A549 (cell line): ENCODE measurements at regions not wholly inside any gene's neighbourhood (a gene's known extent, or its start where the extent isn't known, plus 50 kb on each side); places are given as distances from the start of the nearest gene placed in this dataset.

Experiments used
- ATAC-seq, 2 experiments: fragments of 200-7000 bp in 1 of 2; fragments of >200 bp in 1 of 2; cut with Nextera tagmentation in 1 of 2; cut with Tn5 transposase in 1 of 2; 3 replicates each; pipeline versions ENCODE4 v1.8.0 to v1.9.1; 2018 to 2020; ENCODE audit warnings: mild to moderate bottlenecking in 1 of 2, moderate library complexity in 1 of 2
- CTCF ChIA-PET: fragments of 300-600 bp; sonication (Branson Sonifier 250); formaldehyde crosslinking; extraction: SDS; loops from one replicate; lab custom pipeline; 2021; ENCODE audit warnings: antibody characterized with exemption, inconsistent platforms; lab: Yijun Ruan, JAX
- POLR2A ChIA-PET: fragments of 350-600 bp; formaldehyde crosslinking; extraction: SDS; loops from one replicate; lab custom pipeline; 2021; ENCODE audit warnings: antibody characterized with exemption, inconsistent platforms; lab: Yijun Ruan, JAX
- DNase-seq, 2 experiments: peaks; one replicate each; pipeline versions ENCODE4 v3.0.0 to v3.0.0-alpha.2; 2011 to 2016; ENCODE audit warnings: low read depth in 1 of 2, low spot score in 1 of 2
- FAIRE-seq: peaks from 2 replicates; lab custom pipeline; 2011; peaks lifted over from hg19 to GRCh38; lab: Jason Lieb, UNC
- H3K27ac ChIP-seq, 2 experiments: fragments of >200 bp; sonication (Bioruptor Twin); formaldehyde crosslinking; 3 replicates each; pipeline ENCODE4 v1.5.1; 2016 to 2017
- H3K4me1 ChIP-seq: fragments of >200 bp; sonication (Bioruptor Twin); formaldehyde crosslinking; 3 replicates; pipeline ENCODE4 v1.6.1; 2016
- H3K4me2 ChIP-seq: fragments of >200 bp; sonication (Bioruptor Twin); formaldehyde crosslinking; 3 replicates; pipeline ENCODE4 v1.6.1; 2016
- H3K4me3 ChIP-seq: fragments of >200 bp; sonication (Bioruptor Twin); formaldehyde crosslinking; 3 replicates; pipeline ENCODE4 v1.5.1; 2016
- H3K9me3 ChIP-seq: fragments of >200 bp; sonication (Bioruptor Twin); formaldehyde crosslinking; 3 replicates; pipeline ENCODE4 v1.6.1; 2016
- CHD2 ChIP-seq: fragments of 150-350 bp; IDR thresholded peaks from 2 replicates; pipeline ENCODE4 v1.6.1; 2014; ENCODE audit warnings: low read length; ENCODE audit not compliant: partially characterized antibody
- CHD4 ChIP-seq: fragments of 200-600 bp; sonication (generic); IDR thresholded peaks from 2 replicates; pipeline ENCODE4 v1.6.1; 2016; ENCODE audit warnings: antibody characterized with exemption, mild to moderate bottlenecking, borderline replicate concordance
- ELK1 ChIP-seq: fragments of 150-350 bp; IDR thresholded peaks from 2 replicates; pipeline ENCODE4 v1.6.1; 2014; ENCODE audit warnings: low read depth, mild to moderate bottlenecking, low read length
- ESRRA ChIP-seq: fragments of 150-350 bp; IDR thresholded peaks from 2 replicates; pipeline ENCODE4 v1.6.1; 2014; ENCODE audit warnings: mild to moderate bottlenecking, low read length, borderline replicate concordance
- HEYL ChIP-seq: fragments of 250-450 bp; sonication (Bioruptor Pico); IDR thresholded peaks from 2 replicates; pipeline ENCODE4 v1.8.0; 2021; ENCODE audit warnings: mild to moderate bottlenecking, moderate library complexity
- HMGXB4 ChIP-seq: fragments of 250-450 bp; sonication (Bioruptor Pico); IDR thresholded peaks from 2 replicates; pipeline ENCODE4 v1.5.0; 2021; ENCODE audit warnings: mild to moderate bottlenecking, moderate library complexity, borderline replicate concordance
- HOXB5 ChIP-seq: fragments of 250-450 bp; sonication (Bioruptor Pico); IDR thresholded peaks from 2 replicates; pipeline ENCODE4 v1.5.0; 2020; ENCODE audit warnings: mild to moderate bottlenecking, moderate library complexity
- JUN ChIP-seq, 2 experiments: fragments of >200 bp; sonication (Bioruptor Twin); formaldehyde crosslinking; IDR thresholded peaks; 2 replicates in 1 of 2; 3 replicates in 1 of 2; pipeline ENCODE4 v1.6.1; 2016 to 2017
- MAZ ChIP-seq: fragments of 150-350 bp; IDR thresholded peaks from 2 replicates; pipeline ENCODE4 v1.6.1; 2014; ENCODE audit warnings: antibody characterized with exemption, low read depth, low read length, borderline replicate concordance
- NPAS2 ChIP-seq: fragments of 250-450 bp; sonication (Bioruptor Pico); IDR thresholded peaks from 2 replicates; pipeline ENCODE4 v1.8.0; 2022; ENCODE audit warnings: mild to moderate bottlenecking, moderate library complexity, borderline replicate concordance
- NR3C1 ChIP-seq: fragments of >200 bp; sonication (Bioruptor Twin); formaldehyde crosslinking; IDR thresholded peaks from 3 replicates; pipeline ENCODE4 v1.6.1; 2017
- SREBF2 ChIP-seq: fragments of 450-650 bp; IDR thresholded peaks from 2 replicates; pipeline ENCODE4 v1.6.1; 2014; ENCODE audit warnings: mild to moderate bottlenecking, moderate library complexity
- ZNF302 ChIP-seq: fragments of 250-450 bp; sonication (Bioruptor Pico); IDR thresholded peaks from 2 replicates; pipeline ENCODE4 v1.9.0; 2021; ENCODE audit warnings: inconsistent platforms, mild to moderate bottlenecking, moderate library complexity
- ZSCAN20 ChIP-seq: fragments of 250-450 bp; sonication (Bioruptor Pico); IDR thresholded peaks from 2 replicates; pipeline ENCODE4 v1.8.0; 2022; ENCODE audit warnings: mild to moderate bottlenecking, moderate library complexity
- WGBS: methylation state at CpG from one replicate; pipeline ENCODE4 v1.1.6; 2017; ENCODE audit errors: missing lambda C conversion rate; 5-methylcytosine and 5-hydroxymethylcytosine counted together
- TF ChIP-seq, protein P1 (sequence below): fragments of 200-600 bp; sonication (generic); IDR thresholded peaks from 2 replicates; pipeline ENCODE4 v1.6.1; 2016; ENCODE audit warnings: antibody characterized with exemption, mild to moderate bottlenecking, moderate library complexity
- TF ChIP-seq, protein P2 (sequence below): fragments of >200 bp; sonication (Bioruptor Twin); formaldehyde crosslinking; IDR thresholded peaks from 2 replicates; pipeline ENCODE4 v1.6.1; 2016

DNA sequence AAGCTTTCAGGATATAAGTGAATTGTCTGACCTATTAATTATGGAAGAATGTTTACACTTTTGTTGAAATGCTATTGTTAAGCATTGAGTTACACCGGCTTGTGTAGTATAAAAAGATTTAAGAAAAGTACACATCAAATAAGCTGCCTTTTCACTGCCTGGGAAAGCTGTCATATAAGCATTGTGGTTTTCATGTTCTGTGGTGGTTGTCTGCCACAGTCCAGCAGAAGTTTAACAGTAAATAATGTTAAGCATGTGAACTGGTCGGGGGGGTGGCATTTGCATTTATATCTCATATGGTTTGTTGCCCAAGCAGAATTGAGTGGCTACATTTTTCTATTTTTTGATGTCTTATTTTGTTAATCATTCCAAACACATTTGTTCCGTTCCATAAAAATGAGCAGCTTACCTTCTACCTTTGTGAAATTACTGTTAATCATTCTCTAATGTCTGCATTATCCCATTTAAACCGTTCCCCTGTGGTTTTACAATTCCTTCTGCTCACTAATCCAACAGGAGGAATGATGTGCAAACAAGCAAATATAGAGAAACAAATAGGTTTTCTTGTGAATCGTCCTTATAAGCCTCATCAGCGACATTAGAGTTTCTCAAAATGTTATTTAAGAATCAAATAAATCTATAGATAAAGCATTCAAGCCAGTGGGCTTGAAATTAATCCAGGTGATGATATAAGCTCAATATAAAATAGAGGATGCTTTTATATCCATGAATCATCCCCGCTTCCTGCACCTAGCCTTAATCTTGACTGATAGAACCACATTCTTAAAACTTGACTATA, 160.8 kb upstream of the SAMSN1 start (continued):
- TF ChIP-seq, protein P1, sequence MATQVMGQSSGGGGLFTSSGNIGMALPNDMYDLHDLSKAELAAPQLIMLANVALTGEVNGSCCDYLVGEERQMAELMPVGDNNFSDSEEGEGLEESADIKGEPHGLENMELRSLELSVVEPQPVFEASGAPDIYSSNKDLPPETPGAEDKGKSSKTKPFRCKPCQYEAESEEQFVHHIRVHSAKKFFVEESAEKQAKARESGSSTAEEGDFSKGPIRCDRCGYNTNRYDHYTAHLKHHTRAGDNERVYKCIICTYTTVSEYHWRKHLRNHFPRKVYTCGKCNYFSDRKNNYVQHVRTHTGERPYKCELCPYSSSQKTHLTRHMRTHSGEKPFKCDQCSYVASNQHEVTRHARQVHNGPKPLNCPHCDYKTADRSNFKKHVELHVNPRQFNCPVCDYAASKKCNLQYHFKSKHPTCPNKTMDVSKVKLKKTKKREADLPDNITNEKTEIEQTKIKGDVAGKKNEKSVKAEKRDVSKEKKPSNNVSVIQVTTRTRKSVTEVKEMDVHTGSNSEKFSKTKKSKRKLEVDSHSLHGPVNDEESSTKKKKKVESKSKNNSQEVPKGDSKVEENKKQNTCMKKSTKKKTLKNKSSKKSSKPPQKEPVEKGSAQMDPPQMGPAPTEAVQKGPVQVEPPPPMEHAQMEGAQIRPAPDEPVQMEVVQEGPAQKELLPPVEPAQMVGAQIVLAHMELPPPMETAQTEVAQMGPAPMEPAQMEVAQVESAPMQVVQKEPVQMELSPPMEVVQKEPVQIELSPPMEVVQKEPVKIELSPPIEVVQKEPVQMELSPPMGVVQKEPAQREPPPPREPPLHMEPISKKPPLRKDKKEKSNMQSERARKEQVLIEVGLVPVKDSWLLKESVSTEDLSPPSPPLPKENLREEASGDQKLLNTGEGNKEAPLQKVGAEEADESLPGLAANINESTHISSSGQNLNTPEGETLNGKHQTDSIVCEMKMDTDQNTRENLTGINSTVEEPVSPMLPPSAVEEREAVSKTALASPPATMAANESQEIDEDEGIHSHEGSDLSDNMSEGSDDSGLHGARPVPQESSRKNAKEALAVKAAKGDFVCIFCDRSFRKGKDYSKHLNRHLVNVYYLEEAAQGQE = no peak
- no peak for TF ChIP-seq CHD2
- TF ChIP-seq, all 56 proteins: peak for 0

GRCh38 chr21:14699433-14700407, 153.6 kb upstream of the SAMSN1 start:
- Histone ChIP-seq H3K4me3 (no peak overlapping the region), H3K9me3 (no peaks in the 10 kb centered on the region), H3K4me1 (peaks cover 5% of the 10 kb centered on the region; the same call in 1 of the 3 replicates), H3K27ac (no peak overlapping the region), H3K4me2 (no peak overlapping the region)
- TF ChIP-seq HEYL (CRISPR knock-in tag) (no peak), ELK1 (no peak), ZSCAN20 (CRISPR knock-in tag) (no peak), ZNF302 (CRISPR knock-in tag) (no peak), SREBF2 (no peak), NR3C1 (no peak), HOXB5 (no peak), HMGXB4 (CRISPR knock-in tag) (no peak), CHD4 (no peak)
- ChIA-PET CTCF (no interaction called here), POLR2A (no interaction called here)
- ATAC-seq = no peak
- 3% methylated on average over 3 of the region's 3 CpGs for WGBS
- DNase-seq = peak in 1 of 2 experiments; percentile 22
- no peak for FAIRE-seq

GRCh38 chr21:14697769-14698168, 151.7 kb upstream of the SAMSN1 start:
- TF ChIP-seq NPAS2 (no peak), MAZ (no peak), JUN (IDR thresholded peaks at IDR 0.05) (no peak), ESRRA (no peak), ZSCAN20 (CRISPR knock-in tag) (no peak)
- TF ChIP-seq, protein P2, sequence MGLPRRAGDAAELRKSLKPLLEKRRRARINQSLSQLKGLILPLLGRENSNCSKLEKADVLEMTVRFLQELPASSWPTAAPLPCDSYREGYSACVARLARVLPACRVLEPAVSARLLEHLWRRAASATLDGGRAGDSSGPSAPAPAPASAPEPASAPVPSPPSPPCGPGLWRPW = no peak
- ChIA-PET CTCF (interaction anchor here (0.6 kb wide), 1 partner anchor 124 kb away, joined by 4 read pairs; no protein-coding TSS in a partner anchor), POLR2A (no interaction called here)
- Histone ChIP-seq H3K4me3 (no peak overlapping the region), H3K9me3 (no peaks in the 10 kb centered on the region), H3K4me1 (peaks cover 5% of the 10 kb centered on the region; the same call in 1 of the 3 replicates), H3K4me2 (no peak overlapping the region), H3K27ac (no peak overlapping the region)
- FAIRE-seq = no peak
- no peak for ATAC-seq
- WGBS = 19% methylated on average over 1 of the region's 1 CpG
- DNase-seq = no peak
